Chondrocyte (in vitro differentiated cells): ENCODE measurements at regions not wholly inside any gene's neighbourhood (a gene's known extent, or its start where the extent isn't known, plus 50 kb on each side); places are given as distances from the start of the nearest gene placed in this dataset.
"Not testable (repeated sequence)": the region's sequence is repeated elsewhere in the genome, so short reads cannot be mapped to it uniquely, and the experiment has no call there.

Experiments used
- DNase-seq: peaks from one replicate; pipeline ENCODE4 v3.0.0; 2021; ENCODE audit warnings: mixed read lengths, low spot score
- H3K27ac Mint-ChIP-seq: one replicate; pipeline ENCODE4 v1.8.0; 2021; ENCODE audit warnings: mild to moderate bottlenecking, moderate library complexity, mixed read lengths; ENCODE audit not compliant: unreplicated experiment
- H3K27me3 Mint-ChIP-seq: 2 replicates; pipeline ENCODE4 v1.8.0; 2021; ENCODE audit warnings: low read depth, mixed read lengths
- H3K36me3 Mint-ChIP-seq: 2 replicates; pipeline ENCODE4 v1.8.0; 2021; ENCODE audit warnings: low read depth, mixed read lengths
- H3K4me1 Mint-ChIP-seq: 2 replicates; pipeline ENCODE4 v1.8.0; 2021; ENCODE audit warnings: low read depth, mild to moderate bottlenecking, mixed read lengths
- H3K4me3 Mint-ChIP-seq: one replicate; pipeline ENCODE4 v1.8.0; 2021; ENCODE audit warnings: mild to moderate bottlenecking, moderate library complexity, mixed read lengths; ENCODE audit not compliant: unreplicated experiment
- H3K9me3 Mint-ChIP-seq: 2 replicates; pipeline ENCODE4 v1.8.0; 2021; ENCODE audit warnings: low read depth, mixed read lengths
- TF ChIP-seq, protein P1 (sequence below): fragments of 200-600 bp; sonication (generic); IDR thresholded peaks from 2 replicates; pipeline ENCODE4 v1.5.0; 2021; ENCODE audit warnings: antibody characterized with exemption, mild to moderate bottlenecking, moderate library complexity

DNA sequence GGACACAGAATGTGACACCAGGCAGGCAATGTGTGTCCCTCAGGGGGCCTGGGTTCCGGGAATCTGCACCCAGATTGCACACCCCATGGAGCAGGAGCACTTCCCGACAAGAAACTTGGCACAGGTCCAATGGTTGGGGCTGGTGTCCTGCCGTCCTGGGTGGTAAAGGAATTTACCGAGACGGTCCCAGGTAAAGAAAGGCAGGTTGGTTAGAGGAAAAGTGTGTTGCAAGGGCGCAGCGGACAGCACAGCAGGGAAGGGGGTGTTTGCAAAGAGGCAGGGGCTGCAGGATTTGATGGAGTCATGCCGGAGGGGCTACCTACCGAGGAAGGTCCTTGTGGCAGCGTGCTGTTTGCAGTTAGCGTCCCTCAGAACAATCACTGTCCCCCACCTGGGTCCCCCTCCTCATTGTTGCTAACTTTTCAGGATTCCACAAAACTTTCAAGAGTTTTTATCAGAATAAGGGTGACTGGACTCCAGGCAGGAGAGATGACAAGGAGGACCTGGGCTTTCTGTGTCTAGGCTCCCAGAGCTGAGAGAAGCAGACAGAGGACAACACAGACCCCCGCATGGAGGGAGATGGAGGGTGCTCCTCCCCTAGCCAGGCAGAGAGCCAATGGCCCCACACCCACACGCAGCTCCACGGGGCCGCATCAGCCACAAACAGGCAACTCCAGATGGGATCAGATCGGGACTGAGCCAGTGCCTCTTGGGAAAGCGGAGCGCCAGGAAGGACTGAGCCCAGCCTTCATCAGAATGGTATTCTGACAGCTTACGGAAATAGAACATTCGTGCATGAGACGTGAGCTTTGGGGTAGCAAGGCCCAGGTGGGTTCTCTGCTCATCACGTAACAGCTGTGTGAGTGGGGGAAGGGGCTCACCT lies 1423.9 kb downstream of the BRD1 start:
- Mint-ChIP-seq H3K36me3 (no peaks in the 10 kb centered on the region), H3K9me3 (peaks cover 7% of the 10 kb centered on the region), H3K27ac (no peak overlapping the region), H3K4me3 (no peak overlapping the region), H3K4me1 (no peaks in the 10 kb centered on the region), H3K27me3 (peaks cover 13% of the 10 kb centered on the region)
- TF ChIP-seq, protein P1, sequence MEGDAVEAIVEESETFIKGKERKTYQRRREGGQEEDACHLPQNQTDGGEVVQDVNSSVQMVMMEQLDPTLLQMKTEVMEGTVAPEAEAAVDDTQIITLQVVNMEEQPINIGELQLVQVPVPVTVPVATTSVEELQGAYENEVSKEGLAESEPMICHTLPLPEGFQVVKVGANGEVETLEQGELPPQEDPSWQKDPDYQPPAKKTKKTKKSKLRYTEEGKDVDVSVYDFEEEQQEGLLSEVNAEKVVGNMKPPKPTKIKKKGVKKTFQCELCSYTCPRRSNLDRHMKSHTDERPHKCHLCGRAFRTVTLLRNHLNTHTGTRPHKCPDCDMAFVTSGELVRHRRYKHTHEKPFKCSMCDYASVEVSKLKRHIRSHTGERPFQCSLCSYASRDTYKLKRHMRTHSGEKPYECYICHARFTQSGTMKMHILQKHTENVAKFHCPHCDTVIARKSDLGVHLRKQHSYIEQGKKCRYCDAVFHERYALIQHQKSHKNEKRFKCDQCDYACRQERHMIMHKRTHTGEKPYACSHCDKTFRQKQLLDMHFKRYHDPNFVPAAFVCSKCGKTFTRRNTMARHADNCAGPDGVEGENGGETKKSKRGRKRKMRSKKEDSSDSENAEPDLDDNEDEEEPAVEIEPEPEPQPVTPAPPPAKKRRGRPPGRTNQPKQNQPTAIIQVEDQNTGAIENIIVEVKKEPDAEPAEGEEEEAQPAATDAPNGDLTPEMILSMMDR: no peak
- DNase-seq: no peak

DNA sequence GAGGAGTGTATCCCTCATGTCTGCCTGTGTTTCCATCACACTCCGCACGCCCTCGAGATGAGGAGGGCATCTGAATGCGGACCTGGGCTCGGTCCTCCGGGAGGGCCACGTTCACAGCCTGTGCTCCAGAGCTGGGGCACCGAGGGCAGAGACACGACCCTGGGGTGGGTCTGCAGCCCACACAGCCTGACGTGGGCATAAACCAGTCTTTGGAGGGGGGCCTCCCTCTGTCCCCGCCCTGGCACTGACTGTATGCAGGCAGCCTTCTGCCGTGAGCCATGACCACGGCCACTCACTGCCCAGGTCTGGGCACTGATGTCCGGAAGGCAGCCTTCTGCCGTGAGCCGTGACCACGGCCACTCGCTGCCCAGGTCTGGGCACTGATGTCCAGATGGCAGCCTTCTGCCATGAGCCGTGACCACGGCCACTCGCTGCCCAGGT lies 1425.1 kb downstream of the BRD1 start:
- peaks cover 13% of the 10 kb centered on the region for H3K27me3 Mint-ChIP-seq
- H3K27ac Mint-ChIP-seq: no peak overlapping the region
- H3K4me3 Mint-ChIP-seq: no peak overlapping the region
- TF ChIP-seq, protein P1: no peak
- no peaks in the 10 kb centered on the region for H3K9me3 Mint-ChIP-seq
- peaks cover 2% of the 10 kb centered on the region for H3K36me3 Mint-ChIP-seq
- DNase-seq: no peak
- H3K4me1 Mint-ChIP-seq: no peaks in the 10 kb centered on the region

DNA sequence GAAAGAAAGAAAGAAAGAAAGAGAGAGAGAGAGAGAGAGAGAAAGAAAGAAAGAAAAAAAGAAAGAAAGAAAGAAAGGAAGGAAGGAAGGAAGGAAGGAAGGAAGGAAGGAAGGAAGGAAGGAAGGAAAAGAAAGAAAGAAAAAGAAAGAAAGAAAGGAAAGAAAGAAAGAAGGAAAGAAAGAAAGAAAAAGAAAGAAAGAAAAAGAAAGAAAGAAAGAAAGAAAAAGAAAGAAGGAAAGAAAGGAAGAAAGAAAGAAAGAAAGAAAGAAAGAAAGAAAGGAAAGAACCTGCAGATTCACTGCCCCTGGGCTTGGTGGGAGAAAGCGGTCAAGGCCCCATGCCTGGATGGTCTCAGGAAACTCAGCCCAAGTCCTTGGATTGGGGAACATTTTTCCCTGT lies 1426.2 kb downstream of the BRD1 start:
- peaks cover 13% of the 10 kb centered on the region for H3K27me3 Mint-ChIP-seq
- DNase-seq, H3K36me3 Mint-ChIP-seq, H3K9me3 Mint-ChIP-seq, H3K4me1 Mint-ChIP-seq, H3K27ac Mint-ChIP-seq, H3K4me3 Mint-ChIP-seq: not testable (repeated sequence)

DNA sequence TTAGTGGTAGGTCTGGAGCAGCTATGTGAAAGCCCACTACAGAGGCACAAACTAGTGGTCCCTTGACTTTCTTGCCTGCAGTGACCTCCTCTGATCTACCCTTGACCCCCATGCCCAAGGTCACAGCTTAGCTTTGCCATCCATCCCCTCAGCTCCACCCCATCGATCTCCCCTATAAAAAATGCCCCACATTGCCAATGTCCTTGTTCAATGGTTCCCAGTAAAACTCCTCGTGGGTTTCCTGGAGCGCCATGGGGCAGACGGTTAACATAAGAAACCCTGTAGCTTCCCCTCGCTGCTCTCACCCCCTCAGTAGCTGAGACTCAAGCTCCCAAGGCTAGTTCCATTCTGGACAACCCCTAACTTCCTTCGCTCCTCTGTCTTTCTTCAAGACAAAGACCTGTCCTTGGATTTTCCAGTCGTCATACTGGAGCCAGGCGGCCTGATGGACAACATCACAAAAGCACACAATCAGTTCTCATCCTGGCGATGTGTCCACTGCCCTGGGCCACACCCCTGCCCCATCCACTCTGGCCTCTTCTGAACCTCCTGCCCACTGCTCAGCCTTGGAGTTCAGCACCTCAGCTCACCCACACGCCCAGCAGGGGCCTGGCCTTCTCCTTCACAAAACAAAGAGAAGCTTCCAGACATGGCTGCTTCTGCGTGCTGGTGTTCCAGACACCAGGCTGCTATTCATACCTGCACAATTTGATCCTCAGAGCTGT lies 1429.3 kb downstream of the BRD1 start:
- Mint-ChIP-seq H3K36me3 (peaks cover 2% of the 10 kb centered on the region), H3K4me3 (no peak overlapping the region), H3K4me1 (no peaks in the 10 kb centered on the region), H3K9me3 (no peaks in the 10 kb centered on the region), H3K27me3 (peaks cover 15% of the 10 kb centered on the region), H3K27ac (no peak overlapping the region)
- TF ChIP-seq, protein P1: no peak
- DNase-seq: no peak

DNA sequence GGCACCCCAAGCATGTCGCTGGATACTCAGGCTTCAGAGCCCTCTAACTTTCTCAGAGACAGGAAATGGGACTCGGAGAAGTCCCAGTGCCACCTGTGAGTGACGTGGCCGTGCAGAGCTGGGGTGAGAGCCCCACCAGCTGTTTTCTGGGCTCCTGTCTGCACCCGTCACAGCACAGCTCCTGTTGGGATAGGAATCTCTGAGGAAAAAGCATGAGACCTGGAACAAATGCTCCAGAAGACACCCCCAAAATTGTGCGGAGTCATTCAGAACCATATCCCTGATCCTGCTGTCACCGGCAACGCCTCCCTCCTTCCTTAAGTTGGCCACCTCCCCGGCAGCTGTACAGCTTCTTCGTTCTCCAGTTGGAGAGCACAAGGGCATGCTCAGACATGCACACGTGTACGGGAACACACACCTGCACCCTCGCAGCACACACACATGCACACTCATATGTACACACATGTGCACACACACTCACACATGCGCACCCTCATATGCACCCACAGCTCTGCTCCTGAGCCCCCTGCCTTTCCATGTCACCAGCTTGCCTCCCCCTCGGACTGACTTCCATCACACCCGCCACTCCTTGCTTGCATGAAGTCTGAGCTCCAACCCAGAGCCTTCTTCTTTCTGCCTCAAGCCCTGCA lies 1430.0 kb downstream of the BRD1 start:
- no peak overlapping the region for H3K4me3 Mint-ChIP-seq
- H3K9me3 Mint-ChIP-seq: no peaks in the 10 kb centered on the region

More for the DNA sequence above, 1430.0 kb downstream of the BRD1 start:
- no peak for DNase-seq
- Mint-ChIP-seq H3K27me3 (peaks cover 16% of the 10 kb centered on the region), H3K27ac (no peak overlapping the region), H3K4me1 (no peaks in the 10 kb centered on the region), H3K36me3 (peaks cover 2% of the 10 kb centered on the region)
- TF ChIP-seq, protein P1: no peak
